T1000 (cell line): ENCODE measurements at regions not wholly inside any gene's neighbourhood (a gene's known extent, or its start where the extent isn't known, plus 50 kb on each side); places are given as distances from the start of the nearest gene placed in this dataset.

Source experiments
- DNase-seq: peaks from one replicate; lab custom pipeline; 2025; ENCODE audit warnings: mixed read lengths; lab: John Stamatoyannopoulos, UW

- peak; percentile 17 for DNase-seq
Measured at GRCh38 chrX:36436361-36436760, 516.8 kb downstream of the CFAP47 start.

GRCh38 chrX:36443007-36443406 lies 523.5 kb downstream of the CFAP47 start:
- no peak for DNase-seq

GRCh38 chrX:36445566-36445965 lies 526.0 kb downstream of the CFAP47 start:
- DNase-seq = no peak

- DNase-seq = no peak
Measured at GRCh38 chrX:36462142-36462541, 542.6 kb downstream of the CFAP47 start.

- no peak for DNase-seq
Measured at GRCh38 chrX:36480441-36480990, 527.6 kb upstream of the FAM47C start.

GRCh38 chrX:36501169-36501702 lies 506.9 kb upstream of the FAM47C start:
- no peak for DNase-seq

- DNase-seq = no peak
Measured at GRCh38 chrX:36504625-36505024, 503.5 kb upstream of the FAM47C start.

- no peak for DNase-seq
Measured at GRCh38 chrX:36508042-36508441, 500.1 kb upstream of the FAM47C start.

- DNase-seq = no peak
Measured at GRCh38 chrX:36510736-36511135, 497.4 kb upstream of the FAM47C start.

- DNase-seq = no peak
Measured at GRCh38 chrX:36528661-36529060, 479.5 kb upstream of the FAM47C start.

- no peak for DNase-seq
Measured at GRCh38 chrX:36534900-36535299, 473.3 kb upstream of the FAM47C start.

- no peak for DNase-seq
Measured at GRCh38 chrX:36543499-36543898, 464.7 kb upstream of the FAM47C start.

GRCh38 chrX:36562986-36563385 lies 445.2 kb upstream of the FAM47C start:
- DNase-seq = no peak

GRCh38 chrX:36568946-36569345 lies 439.2 kb upstream of the FAM47C start:
- DNase-seq = no peak

- no peak for DNase-seq
Measured at GRCh38 chrX:36573720-36574119, 434.4 kb upstream of the FAM47C start.

GRCh38 chrX:36575670-36576069 lies 432.5 kb upstream of the FAM47C start:
- no peak for DNase-seq

- no peak for DNase-seq
Measured at GRCh38 chrX:36577006-36577405, 431.2 kb upstream of the FAM47C start.

GRCh38 chrX:36581030-36581429 lies 427.1 kb upstream of the FAM47C start:
- no peak for DNase-seq

GRCh38 chrX:36583674-36584073 lies 424.5 kb upstream of the FAM47C start:
- no peak for DNase-seq

GRCh38 chrX:36609616-36610585 lies 398.3 kb upstream of the FAM47C start:
- DNase-seq = no peak

- DNase-seq = no peak
Measured at GRCh38 chrX:36626898-36627297, 381.3 kb upstream of the FAM47C start.

- no peak for DNase-seq
Measured at GRCh38 chrX:36640232-36640631, 367.9 kb upstream of the FAM47C start.

- no peak for DNase-seq
Measured at GRCh38 chrX:36642052-36642451, 366.1 kb upstream of the FAM47C start.
